A673 (cell line): ENCODE measurements at regions not wholly inside any gene's neighbourhood (a gene's known extent, or its start where the extent isn't known, plus 50 kb on each side); places are given as distances from the start of the nearest gene placed in this dataset.

Experiments
- BruUV-seq: library from RNA; stranded (reverse); fragments of 400-500 nt; replicated peaks from 2 replicates; lab custom pipeline; 2021; lab: Mats Ljungman, UMichigan
- CTCF ChIA-PET: fragments of 300-600 bp; sonication (Branson Sonifier 250); formaldehyde crosslinking; loops from one replicate; lab custom pipeline; 2022; ENCODE audit warnings: antibody characterized with exemption; lab: Charles Lee
- POLR2A ChIA-PET: fragments of 300-600 bp; sonication (Branson Sonifier 250); formaldehyde crosslinking; loops from one replicate; lab custom pipeline; 2022; ENCODE audit warnings: antibody characterized with exemption; ENCODE audit not compliant: low non-redundant PET; lab: Charles Lee
- DNase-seq: peaks from one replicate; pipeline ENCODE4 v3.0.0-alpha.2; 2015; ENCODE audit warnings: low spot score
- H3K27ac ChIP-seq: fragments of 200-600 bp; sonication (generic); 2 replicates; pipeline ENCODE4 v1.5.1; 2016; ENCODE audit warnings: mixed run types, low read depth, mild to moderate bottlenecking, mixed read lengths, antibody characterized with exemption, low read length; ENCODE audit not compliant: poor library complexity, severe bottlenecking
- H3K27me3 ChIP-seq: fragments of 200-600 bp; sonication (generic); replicated peaks from 2 replicates; pipeline ENCODE4 v1.6.1; 2017; ENCODE audit warnings: mixed run types, low read depth, mild to moderate bottlenecking, mixed read lengths, antibody characterized with exemption, low read length; ENCODE audit not compliant: insufficient read depth, poor library complexity
- H3K36me3 ChIP-seq: fragments of 200-600 bp; sonication (generic); 2 replicates; pipeline ENCODE4 v1.6.1; 2016; ENCODE audit warnings: mixed run types, mild to moderate bottlenecking, mixed read lengths, antibody characterized with exemption, low read length; ENCODE audit not compliant: insufficient read depth, poor library complexity, severe bottlenecking
- H3K4me1 ChIP-seq: fragments of 200-600 bp; sonication (generic); 2 replicates; pipeline ENCODE4 v1.6.1; 2017; ENCODE audit warnings: mixed run types, mild to moderate bottlenecking, mixed read lengths, antibody characterized with exemption, low read length; ENCODE audit not compliant: insufficient read depth, poor library complexity, severe bottlenecking
- H3K4me3 ChIP-seq: fragments of 200-600 bp; sonication (generic); 2 replicates; pipeline ENCODE4 v1.5.1; 2016; ENCODE audit warnings: low read depth, mixed run types, mild to moderate bottlenecking, mixed read lengths, low read length; ENCODE audit not compliant: poor library complexity, severe bottlenecking
- H3K9me3 ChIP-seq: fragments of 200-600 bp; sonication (generic); 2 replicates; pipeline ENCODE4 v1.6.1; 2016; ENCODE audit warnings: mixed run types, low read depth, mild to moderate bottlenecking, mixed read lengths, antibody characterized with exemption, low read length; ENCODE audit not compliant: poor library complexity, severe bottlenecking
- EZH2 ChIP-seq: fragments of 200-600 bp; sonication (generic); IDR thresholded peaks from 2 replicates; pipeline ENCODE4 v1.6.1; 2017; ENCODE audit warnings: borderline replicate concordance, low read depth, mild to moderate bottlenecking, mixed read lengths, antibody characterized with exemption, low read length; ENCODE audit not compliant: poor library complexity, severe bottlenecking
- intact Hi-C: fragments of 100-400 bp; cut with micrococcal nuclease; formaldehyde crosslinking; loops from one replicate; pipeline ENCODE4 v1.10.0; 2022; ENCODE audit not compliant: unreplicated experiment
- TF ChIP-seq, protein P1 (sequence below): fragments of 300-800, 200-600 bp; sonication (generic); conservative IDR thresholded peaks from 2 replicates; pipeline ENCODE4 v1.5.1; 2017; ENCODE audit warnings: low read depth, mild to moderate bottlenecking, antibody characterized with exemption, low read length, moderate library complexity, mixed read lengths

DNA sequence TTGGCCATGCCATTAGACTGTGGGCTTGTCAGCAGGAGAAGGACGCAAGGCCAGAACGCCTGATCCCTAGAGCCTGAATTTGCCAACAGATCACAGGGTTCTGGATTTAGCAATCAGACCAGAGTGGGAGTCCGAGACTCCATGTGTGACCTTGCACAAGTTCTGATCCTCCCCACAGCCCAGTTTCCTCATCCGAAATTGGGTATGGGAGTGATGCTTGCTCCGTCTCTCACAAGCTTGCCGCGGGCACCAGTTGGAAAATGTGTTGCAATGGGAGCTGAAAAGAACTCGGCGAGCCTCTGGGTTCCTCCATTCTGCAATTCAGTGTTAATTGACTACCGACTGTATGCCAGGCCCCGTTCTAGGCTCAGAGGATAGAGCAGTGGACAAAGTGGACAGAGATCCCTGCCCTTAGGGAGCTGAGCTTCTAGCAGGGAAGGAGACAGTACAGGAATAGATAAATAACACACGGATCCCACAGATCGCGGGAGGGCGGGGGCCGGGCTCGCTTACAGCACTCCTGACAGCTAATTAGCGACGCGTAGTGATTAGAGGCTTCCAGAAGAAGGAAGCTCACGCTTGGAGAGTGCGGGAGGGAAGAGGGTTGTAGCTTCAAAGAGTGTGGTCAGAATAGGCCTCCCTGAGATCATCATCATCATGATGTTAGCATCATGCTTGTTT is 150.4 kb upstream of the CIBAR2 start:
- DNase-seq, result no peak
- CTCF ChIA-PET, result no interaction called here
- intact Hi-C loops, result no loop called here
- no peak overlapping the region for H3K4me3 ChIP-seq
- H3K36me3 ChIP-seq, result no peaks in the 10 kb centered on the region
- no peak overlapping the region for H3K27ac ChIP-seq
- no peaks in the 10 kb centered on the region for H3K27me3 ChIP-seq
- TF ChIP-seq, protein P1, sequence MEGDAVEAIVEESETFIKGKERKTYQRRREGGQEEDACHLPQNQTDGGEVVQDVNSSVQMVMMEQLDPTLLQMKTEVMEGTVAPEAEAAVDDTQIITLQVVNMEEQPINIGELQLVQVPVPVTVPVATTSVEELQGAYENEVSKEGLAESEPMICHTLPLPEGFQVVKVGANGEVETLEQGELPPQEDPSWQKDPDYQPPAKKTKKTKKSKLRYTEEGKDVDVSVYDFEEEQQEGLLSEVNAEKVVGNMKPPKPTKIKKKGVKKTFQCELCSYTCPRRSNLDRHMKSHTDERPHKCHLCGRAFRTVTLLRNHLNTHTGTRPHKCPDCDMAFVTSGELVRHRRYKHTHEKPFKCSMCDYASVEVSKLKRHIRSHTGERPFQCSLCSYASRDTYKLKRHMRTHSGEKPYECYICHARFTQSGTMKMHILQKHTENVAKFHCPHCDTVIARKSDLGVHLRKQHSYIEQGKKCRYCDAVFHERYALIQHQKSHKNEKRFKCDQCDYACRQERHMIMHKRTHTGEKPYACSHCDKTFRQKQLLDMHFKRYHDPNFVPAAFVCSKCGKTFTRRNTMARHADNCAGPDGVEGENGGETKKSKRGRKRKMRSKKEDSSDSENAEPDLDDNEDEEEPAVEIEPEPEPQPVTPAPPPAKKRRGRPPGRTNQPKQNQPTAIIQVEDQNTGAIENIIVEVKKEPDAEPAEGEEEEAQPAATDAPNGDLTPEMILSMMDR, result no peak
- TF ChIP-seq EZH2, result no peak
- H3K4me1 ChIP-seq, result peaks cover 26% of the 10 kb centered on the region
- no TSS peak for BruUV-seq
- POLR2A ChIA-PET, result no interaction called here
- H3K9me3 ChIP-seq, result no peaks in the 10 kb centered on the region

- CTCF ChIA-PET, result no interaction called here
- H3K27me3 ChIP-seq, result no peaks in the 10 kb centered on the region
- TF ChIP-seq, protein P1, result no peak
- no peak for TF ChIP-seq EZH2
- DNase-seq, result no peak
- H3K9me3 ChIP-seq, result no peaks in the 10 kb centered on the region
- H3K27ac ChIP-seq, result no peak overlapping the region
- intact Hi-C loops, result no loop called here
- H3K36me3 ChIP-seq, result no peaks in the 10 kb centered on the region
- POLR2A ChIA-PET, result no interaction called here
- no peak overlapping the region for H3K4me3 ChIP-seq
- no TSS peak for BruUV-seq
- peaks cover 23% of the 10 kb centered on the region for H3K4me1 ChIP-seq
Measured at GRCh38 chr16:85263239-85263585, 150.9 kb upstream of the CIBAR2 start.

DNA sequence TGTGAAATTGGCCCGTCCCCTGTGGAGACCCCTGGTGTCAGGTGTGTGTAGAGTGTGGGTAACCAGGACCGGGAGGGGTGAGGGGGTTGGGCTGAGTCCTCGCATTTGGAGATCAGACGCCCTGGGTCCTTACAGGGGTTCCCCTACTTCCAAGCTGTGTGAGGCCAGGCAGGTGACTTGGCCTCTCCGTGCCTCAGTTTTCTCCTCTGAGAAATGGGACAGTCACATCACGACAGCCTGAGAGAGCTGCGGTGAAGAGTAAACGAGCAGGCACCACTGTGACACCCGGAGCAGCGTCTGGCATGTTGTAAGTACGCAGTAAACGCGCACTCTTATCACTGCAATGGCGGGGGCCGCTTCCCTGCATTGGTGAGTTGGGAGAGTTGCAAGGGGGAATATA is 152.5 kb upstream of the CIBAR2 start:
- Histone ChIP-seq H3K4me3 (no peak overlapping the region), H3K27me3 (no peaks in the 10 kb centered on the region), H3K27ac (no peak overlapping the region), H3K36me3 (no peaks in the 10 kb centered on the region), H3K4me1 (peaks cover 8% of the 10 kb centered on the region), H3K9me3 (no peaks in the 10 kb centered on the region)
- intact Hi-C loops, result no loop called here
- TF ChIP-seq EZH2, result no peak
- TF ChIP-seq, protein P1, result no peak
- CTCF ChIA-PET, result interaction anchor here (0.6 kb wide), 1 partner anchor 12 kb away, joined by 3 read pairs; no protein-coding TSS in a partner anchor
- no TSS peak for BruUV-seq
- DNase-seq, result no peak
- POLR2A ChIA-PET, result no interaction called here
